Right ventricle myocardium inferior (tissue), 1 donor: ENCODE measurements at regions not wholly inside any gene's neighbourhood (a gene's known extent, or its start where the extent isn't known, plus 50 kb on each side); places are given as distances from the start of the nearest gene placed in this dataset.
A peak's percentile ranks its signal among the peaks of the same experiment; 100 is the strongest.

Experiments
- ATAC-seq: fragments of 200-7000 bp; cut with Tn5 transposase; one replicate; pipeline ENCODE4 v1.9.1; 2020; ENCODE audit warnings: mild to moderate bottlenecking, moderate library complexity
- DNase-seq: peaks from one replicate; pipeline ENCODE4 v3.0.0; 2021; ENCODE audit errors: missing footprints
- intact Hi-C: fragments of 100-400 bp; cut with DNase I; formaldehyde crosslinking; loops from one replicate; pipeline ENCODE4 v1.11.0; 2022
- donor health status: DM: no; HTN: yes; CAD: no; lungs with severe emphysema.

DNA sequence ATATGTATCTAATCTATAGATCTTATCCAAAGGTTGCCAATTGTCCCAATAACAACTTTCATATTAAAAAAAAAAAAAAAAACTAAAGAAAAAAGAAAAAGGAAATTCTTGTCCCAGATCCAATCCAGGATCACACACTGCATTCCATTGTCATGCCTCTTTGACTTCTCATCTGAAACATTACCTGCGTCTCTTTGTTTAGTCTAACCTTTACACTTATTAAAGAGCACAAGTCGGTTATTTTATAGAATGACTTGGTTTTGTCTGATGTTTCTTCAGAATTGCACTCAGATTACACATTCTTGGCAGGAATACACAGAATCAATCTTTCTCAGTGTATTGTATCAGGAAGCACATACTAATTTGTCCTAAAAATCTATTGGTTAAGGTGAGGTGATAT lies 392.5 kb upstream of the KLHL29 start:
- intact Hi-C loops: no loop called here
- ATAC-seq: no peak
- no peak for DNase-seq

DNA sequence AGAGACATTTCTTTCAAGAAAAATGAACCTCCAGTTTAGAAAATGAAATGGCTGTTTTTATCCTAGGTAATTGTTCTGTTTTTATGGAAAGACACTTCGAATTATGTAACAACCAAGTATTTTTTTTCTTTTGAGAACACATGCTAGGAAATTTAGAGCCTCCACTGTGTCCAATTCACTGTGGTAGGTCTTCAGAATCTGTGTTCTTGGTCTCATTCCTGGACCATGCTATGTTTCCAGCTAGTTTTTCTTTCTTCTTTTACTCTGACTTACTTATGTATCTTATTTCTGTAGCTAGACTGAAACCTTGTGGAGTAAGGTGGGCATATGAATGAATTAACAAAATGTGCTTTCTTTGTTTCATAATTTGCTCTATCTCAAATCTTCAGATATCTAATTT lies 391.7 kb upstream of the KLHL29 start:
- no peak for DNase-seq
- intact Hi-C loops: no loop called here
- ATAC-seq: no peak

DNA sequence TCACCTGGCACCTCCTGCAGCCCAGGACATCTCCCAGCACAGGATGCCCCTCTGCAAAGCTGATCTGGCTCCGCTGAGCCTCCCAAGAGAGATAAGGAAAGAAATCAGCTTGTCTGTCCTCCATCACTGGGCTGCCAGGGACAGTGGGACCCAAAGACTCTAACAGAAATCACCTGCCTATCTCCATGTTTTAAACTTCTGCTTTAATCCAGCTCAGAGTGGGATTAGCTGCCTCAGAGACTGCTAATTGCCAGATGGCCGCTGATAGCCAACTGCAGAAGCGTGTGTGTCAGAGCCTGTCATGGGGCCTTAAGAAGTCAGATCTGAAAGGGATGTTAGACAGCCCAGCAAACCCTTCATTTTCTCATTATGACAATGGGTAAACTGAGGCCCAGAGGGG lies 389.4 kb upstream of the KLHL29 start:
- intact Hi-C loops: no loop called here
- DNase-seq: no peak
- ATAC-seq: no peak

DNA sequence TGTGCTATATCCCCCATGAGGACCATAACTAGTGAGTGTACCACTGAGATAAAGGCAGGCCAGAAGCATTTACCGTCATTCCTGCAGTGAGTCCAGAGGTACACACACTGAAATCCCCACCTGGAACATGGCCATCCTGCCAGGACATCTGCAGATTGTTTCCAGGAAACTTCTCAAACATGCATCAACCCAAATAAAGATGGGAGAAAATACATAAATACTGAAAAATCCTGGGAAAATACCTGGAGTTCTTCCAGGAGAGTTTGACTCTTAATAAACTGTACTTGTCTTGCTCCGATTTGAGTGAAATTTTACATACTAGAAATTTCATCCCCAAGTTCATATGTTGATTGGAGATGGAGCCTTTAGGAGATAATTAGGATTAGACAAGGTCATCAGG lies 388.1 kb upstream of the KLHL29 start:
- ATAC-seq: no peak
- intact Hi-C loops: no loop called here
- DNase-seq: no peak

DNA sequence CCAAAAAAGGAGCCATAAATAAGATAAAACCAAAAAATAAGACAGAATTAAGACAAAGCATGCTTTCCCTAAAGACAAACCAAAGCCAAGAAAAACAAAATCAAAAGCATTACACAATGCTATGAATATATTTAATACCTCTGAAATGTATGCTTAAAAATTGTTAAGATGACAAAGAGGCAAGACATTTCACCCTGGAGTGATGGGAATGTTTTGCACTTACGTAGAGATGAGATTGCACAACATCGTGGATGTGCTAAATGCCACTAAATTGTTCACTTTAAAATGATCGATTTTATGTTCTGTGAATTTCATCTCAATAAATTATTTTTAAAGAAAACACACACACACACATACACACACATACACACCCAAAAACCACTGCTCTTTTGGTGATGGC lies 386.6 kb upstream of the KLHL29 start:
- ATAC-seq: no peak
- intact Hi-C loops: no loop called here
- DNase-seq: no peak

DNA sequence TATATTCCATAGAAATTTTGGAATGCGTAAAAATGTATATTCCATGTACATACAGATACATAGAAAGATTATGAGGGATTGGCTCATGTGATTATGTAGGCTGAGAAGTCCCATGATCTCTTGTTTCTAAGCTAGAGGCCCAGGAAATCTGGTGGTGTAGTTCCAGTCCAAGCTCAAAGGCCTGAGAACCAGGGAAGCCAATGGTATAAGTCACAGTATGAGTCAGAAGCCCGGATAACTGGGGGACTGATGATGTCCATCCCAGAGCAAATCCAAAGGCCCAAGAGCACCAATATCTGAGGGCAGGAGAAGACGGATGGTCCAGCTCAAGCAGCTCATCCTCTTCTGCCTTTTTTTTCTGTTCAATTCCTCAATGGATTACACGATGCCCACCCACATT lies 385.0 kb upstream of the KLHL29 start:
- intact Hi-C loops: no loop called here
- DNase-seq: no peak
- ATAC-seq: no peak

DNA sequence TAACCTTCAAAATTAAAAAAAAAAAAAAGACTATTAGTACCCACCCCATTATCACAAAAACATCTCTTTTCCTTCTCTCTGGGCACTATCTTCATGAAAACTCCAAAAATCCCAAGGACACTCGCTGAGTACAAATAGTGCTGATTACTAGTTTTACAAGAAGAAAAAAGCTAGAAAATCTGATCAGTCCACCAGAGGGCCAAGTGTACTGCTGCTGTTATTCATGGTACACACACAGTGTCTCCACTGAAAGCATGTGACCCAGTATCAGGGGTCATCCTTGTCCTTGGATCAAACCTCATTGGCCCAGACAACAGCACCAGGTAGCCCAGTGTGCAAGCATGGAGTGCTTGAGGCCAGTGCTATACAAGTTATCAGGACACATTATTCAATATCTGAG lies 382.7 kb upstream of the KLHL29 start:
- intact Hi-C loops: no loop called here
- ATAC-seq (no peak), DNase-seq (no peak)

DNA sequence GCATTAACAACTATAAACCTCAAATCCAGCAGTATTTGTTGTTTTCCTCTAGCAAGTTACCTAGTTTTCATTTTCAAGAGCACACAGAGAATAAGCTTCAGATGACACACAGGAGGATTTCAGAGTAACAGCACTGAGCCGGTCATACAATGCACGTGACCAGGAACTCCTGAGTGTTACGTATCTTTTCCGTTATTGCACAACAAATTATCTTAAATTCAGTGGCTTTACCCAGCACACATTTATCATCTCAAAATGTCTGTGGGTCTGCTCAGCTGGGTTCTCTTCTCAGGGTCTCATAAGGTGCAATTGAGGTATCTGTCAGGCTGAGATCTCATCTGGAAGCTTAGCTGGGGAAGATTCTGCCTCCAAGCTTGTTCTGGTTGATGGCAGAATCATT lies 379.5 kb upstream of the KLHL29 start:
- no peak for DNase-seq
- intact Hi-C loops: no loop called here
- ATAC-seq: no peak

DNA sequence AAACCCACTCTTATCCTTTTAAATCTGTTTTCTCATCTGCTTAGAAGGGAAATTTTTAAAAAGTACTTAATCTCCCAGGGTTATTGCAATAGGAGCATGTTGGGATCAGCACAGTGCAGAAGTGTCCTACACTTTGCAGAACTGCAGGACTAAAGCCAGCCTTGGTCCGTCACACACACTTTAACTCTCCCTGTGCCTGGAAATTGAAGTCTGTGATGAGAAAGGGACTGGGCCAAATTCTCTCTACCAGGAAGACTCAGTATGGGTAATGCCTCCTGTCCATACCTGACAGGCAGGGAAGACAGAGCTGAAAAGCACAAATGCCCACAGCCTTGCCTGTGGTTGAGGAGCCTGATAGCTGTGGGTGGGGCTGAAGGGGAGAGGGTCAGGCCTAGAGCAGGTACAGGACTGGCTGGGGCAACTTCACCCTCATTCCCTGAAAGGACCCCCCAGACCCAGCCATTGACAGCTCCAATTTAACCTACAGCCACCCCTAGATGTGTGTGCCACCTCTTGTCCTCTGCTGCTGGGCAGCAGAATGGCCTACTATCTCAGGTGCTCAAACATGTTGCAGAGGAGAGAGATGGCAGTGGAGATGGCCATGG lies 377.2 kb upstream of the KLHL29 start:
- no peak for DNase-seq
- no peak for ATAC-seq
- intact Hi-C loops: no loop called here

DNA sequence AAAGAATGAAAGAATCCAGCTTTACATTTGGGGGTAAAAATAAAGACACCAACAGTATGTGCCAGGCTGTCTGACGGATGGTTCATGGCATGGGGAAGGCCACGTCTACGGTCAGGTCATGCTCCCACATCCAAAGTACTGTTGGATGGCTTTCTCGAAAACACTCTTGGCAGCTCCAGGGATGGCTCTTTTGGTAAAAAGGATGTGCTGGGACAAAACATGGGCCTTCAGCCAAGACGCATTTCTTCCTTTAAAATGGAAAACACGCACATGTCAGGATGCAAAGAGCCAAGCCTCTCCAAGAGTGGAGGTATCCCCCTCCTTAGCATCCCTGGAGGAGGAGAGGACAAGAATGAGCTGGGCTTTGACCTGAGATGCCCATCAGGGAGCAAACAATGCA lies 376.5 kb upstream of the KLHL29 start:
- DNase-seq: no peak
- ATAC-seq: no peak
- intact Hi-C loops: no loop called here

DNA sequence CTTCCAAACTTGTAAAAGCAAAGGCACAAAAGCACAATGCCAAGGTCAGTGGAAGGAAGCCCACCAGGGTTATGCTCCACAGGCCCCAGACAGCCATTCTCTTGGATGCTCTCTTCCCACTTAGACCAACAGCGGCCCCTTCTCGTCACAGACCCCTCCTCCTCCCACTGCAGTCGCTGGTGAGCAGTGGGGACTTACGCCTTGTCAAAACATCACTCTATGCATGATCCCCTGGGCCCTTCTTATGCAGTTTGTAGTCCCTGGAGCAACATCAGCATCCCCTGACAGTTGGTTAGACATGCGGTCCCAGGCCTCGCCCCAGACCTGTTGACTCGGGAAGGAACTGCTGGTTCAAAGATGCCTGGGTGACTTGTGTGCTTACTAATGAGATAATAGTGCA lies 376.0 kb upstream of the KLHL29 start:
- intact Hi-C loops: no loop called here
- no peak for DNase-seq
- no peak for ATAC-seq

DNA sequence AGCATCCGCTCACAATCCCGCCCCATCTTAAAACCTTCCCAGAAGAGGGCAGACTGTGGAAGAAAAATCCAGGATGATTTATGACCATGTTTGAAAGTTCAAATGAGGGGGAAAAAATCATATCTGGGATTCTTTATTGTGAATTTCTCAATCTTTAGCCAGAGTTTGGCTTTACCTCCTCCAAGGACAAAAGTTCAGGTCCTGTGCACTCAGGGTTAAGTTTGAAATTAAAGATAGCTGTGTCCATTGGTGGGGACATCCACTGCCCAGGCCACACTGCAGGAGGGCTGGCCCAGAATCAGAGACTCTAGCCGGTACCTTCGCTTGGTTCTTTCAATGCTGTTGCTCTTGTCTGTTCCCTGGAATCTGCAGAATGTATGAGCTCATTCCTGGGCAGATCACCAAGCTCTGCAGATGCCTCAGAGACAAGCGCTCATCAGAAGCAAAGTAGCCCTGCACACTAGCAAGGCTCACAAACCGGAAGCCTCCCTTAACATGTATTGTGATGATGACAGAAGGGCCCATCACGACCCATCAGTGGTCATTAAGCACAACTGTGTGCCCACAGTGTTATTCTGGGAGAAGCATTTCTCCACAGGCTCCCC lies 375.3 kb upstream of the KLHL29 start:
- intact Hi-C loops: no loop called here
- ATAC-seq (peak; percentile 44), DNase-seq (no peak)

DNA sequence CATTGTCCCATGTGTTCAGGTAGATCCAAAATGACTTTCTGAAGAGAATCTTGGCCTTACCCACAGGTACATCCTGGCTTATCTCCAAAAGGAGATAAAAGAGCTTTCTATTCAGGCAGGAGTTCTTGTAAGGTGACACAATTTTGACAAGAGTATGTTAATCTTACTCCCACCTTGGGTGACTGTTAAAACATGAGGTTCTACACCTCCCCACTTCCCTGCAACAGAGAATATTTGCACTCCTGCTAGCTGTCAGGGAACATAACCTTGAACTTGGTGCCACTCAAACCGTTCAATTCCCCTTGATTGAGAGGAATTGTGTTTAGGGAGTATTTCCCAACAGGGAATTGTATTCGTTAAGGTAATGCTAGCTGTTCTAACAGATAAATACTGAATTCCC lies 372.5 kb upstream of the KLHL29 start:
- DNase-seq (no peak), ATAC-seq (no peak)
- intact Hi-C loops: no loop called here

DNA sequence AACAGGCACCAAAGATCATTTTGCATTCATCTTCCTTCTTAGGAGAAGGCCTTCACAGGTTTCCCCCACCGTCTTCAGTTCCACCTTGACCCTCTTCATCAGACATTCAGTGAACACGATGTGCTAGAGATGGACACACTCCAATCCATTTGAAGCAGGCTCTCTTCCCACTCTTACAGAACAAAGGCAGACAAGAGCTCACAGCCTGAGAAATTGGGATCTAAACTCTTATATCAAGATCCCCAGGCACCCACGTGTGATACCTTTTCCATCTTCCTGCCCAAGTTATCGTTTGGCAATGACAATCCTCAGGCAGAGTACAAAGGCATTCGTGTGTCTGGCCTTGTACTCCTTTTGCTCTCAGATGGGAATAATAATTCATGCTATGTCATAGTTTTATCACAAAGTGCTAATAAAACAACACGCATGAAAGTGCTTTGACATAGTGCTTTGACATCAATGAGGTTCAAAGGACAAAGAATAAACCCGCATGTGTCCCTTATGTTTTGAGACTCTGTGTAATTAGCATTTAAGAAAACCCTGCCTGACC lies 369.3 kb upstream of the KLHL29 start:
- DNase-seq: no peak
- intact Hi-C loops: no loop called here
- ATAC-seq: no peak

DNA sequence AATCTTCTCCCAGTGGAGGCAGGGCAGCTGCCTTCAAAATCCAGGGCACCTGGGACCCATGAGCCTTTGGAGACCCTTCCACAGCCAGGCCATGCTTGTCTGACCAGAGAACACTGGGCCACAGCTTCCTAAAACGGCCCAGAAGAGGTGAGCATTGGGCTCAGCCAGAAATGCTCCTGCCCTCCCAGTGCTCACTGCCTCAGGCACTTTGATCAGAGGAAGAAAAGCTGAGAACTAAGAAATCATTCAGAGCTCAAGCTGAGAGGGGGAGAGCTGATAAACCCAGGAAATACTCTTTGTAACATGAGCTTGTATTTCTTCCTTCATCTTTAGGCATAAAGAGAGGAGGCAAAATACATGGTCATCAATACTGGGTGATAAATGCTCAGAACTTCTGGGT lies 365.5 kb upstream of the KLHL29 start:
- intact Hi-C loops: no loop called here
- ATAC-seq (no peak), DNase-seq (no peak)

DNA sequence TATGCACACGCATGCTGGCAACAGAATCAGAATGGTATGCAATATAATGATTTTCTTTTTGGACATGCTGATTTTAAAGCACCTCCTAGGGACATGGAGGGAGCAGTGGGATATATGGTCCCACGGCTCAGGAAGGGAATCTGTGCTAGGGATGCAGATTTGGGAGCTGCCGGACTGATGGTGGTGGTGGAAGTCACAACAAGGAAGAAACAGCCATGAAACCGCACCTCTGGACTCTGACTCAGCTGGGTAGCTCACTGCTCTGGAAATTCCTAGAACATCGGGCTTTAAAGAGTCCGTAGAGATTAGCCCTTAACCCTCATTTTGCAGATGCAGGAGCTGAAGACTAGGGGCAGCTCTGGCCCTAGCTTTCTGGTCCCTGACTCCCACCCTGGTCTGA lies 364.3 kb upstream of the KLHL29 start:
- no peak for ATAC-seq

DNA sequence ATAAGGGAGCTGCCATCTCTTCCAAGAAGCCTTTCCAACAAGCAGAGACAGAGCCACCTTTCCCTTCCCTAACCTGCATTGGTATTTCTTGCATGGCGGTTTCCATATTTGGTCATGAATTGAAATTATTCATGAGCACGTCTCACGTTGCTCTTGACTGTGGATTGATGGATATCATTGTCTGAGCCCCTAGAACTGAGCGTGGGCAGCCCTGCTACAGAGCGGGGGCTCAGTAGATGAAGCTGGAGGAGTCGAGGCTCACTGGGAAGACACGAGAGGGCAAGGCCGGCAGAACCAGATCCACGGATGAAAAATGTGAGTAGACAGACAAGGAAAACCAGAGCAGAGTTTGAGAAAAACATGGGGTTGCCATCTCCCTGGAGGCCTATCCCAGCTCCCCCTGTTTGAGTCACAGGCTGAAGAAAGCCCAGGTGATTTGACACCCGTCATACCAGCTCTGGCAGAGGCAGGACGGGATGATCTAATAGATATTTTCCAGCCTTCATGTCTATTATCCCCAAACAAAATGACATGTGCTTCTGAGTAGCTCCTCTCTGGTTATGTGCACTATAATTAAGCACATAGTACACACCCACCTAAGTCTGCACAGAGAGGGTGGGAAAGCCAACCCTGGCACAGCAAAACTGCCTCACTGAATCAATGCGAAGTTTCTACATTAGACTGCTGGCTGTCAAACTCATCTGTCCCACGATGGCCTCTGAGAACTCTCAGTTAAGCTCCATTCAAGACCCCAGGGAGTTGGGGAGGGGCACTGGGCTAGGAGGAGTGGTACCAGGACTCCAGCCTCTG lies 363.5 kb upstream of the KLHL29 start:
- DNase-seq (no peak), ATAC-seq (no peak)
- intact Hi-C loops: no loop called here

More for the DNA sequence above, 364.3 kb upstream of the KLHL29 start:
- DNase-seq: no peak
- intact Hi-C loops: no loop called here

DNA sequence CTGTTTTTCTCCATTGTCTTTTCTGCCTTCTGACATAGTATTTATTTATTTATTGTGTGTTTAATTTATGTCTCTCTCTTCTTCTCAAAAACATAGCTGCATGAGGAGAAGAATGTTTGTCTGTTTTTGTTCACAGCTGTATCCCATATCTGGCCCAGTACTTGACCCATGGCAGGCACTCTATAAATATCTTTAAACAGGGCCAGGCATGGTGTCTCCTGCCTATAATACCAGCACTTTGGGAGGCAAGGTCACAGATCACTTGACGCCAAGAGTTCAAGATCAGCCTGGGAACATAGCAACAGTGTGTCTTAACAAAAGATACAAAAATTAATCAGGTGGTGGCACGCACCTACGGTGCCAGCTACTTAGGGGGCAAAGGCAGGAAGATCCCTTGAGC lies 361.3 kb upstream of the KLHL29 start:
- peak; percentile 43 for ATAC-seq
- no peak for DNase-seq
- intact Hi-C loops: no loop called here

DNA sequence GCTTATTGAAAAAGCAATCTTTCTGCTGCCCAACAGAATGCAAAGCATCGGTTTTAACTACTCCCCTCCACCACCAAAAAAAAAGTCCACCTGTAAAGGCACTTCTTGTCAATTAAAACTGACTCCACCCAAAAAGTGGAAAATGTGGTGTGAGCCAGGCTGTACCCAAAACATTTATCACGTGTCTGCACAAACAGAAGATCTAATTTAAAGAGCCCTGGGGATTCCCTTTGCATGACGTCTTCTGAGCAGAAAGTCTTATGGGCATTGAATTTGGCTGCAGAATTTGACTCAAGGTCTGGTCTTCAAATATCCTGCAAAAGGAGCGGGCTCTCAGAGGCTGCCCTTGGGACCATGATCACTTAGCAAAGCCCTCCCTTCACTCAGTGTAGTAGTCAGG lies 358.3 kb upstream of the KLHL29 start:
- DNase-seq: no peak
- intact Hi-C loops: no loop called here
- no peak for ATAC-seq

DNA sequence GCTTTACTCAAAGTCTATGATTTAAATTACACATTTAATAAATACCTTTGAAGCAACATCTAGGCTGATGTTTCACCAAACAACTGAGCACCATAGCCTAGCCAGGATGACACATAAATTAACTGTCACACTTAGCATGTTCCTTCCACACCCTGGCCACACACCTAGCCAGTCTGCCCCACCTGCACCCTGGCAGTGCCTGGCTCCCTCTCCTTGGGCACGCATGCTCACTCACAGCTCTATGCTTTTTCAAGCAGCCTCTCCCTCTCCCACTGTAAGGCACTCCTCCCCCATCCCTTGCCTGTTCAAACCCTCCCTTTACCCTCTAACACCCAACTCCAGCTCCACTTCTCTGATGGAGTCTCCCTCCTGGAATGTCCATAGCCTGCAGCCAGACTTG lies 357.6 kb upstream of the KLHL29 start:
- ATAC-seq (no peak), DNase-seq (no peak)
- intact Hi-C loops: no loop called here
